ENCODE measurements at regions not wholly inside any gene's neighbourhood (a gene's known extent, or its start where the extent isn't known, plus 50 kb on each side); places are given as distances from the start of the nearest gene placed in this dataset.

GRCh38 chr3:45302470-45302869, 76.4 kb upstream of the TMEM158 start:
- Mint-ChIP-seq H3K27ac (no peak overlapping the region), H3K36me3 (no peaks in the 10 kb centered on the region), H3K4me1 (no peaks in the 10 kb centered on the region), H3K27me3 (ENCODE audit: low read depth) (peaks cover 32% of the 10 kb centered on the region), H3K4me3 (no peak overlapping the region), H3K9me3 (peaks cover 23% of the 10 kb centered on the region)
- no peak for DNase-seq (ENCODE audit: low spot score in 2 of 2, unreplicated experiment in 2 of 2)
- no peak for TF ChIP-seq CTCF (IDR thresholded peaks at IDR 0.05; ENCODE audit: unreplicated experiment)

- Mint-ChIP-seq H3K27me3 (ENCODE audit: low read depth) (peaks cover 28% of the 10 kb centered on the region), H3K9me3 (peaks cover 21% of the 10 kb centered on the region), H3K27ac (no peak overlapping the region), H3K4me3 (no peak overlapping the region), H3K36me3 (no peaks in the 10 kb centered on the region), H3K4me1 (no peaks in the 10 kb centered on the region)
- DNase-seq (ENCODE audit: low spot score in 2 of 2, unreplicated experiment in 2 of 2) = no peak
- TF ChIP-seq CTCF (IDR thresholded peaks at IDR 0.05; ENCODE audit: unreplicated experiment) = no peak
Observed at GRCh38 chr3:45306406-45307008, 80.4 kb upstream of the TMEM158 start.

GRCh38 chr3:45309876-45310275, 78.5 kb upstream of the LARS2 start:
- no peak overlapping the region for H3K27ac Mint-ChIP-seq
- no peak for TF ChIP-seq CTCF (IDR thresholded peaks at IDR 0.05; ENCODE audit: unreplicated experiment)
- H3K27me3 Mint-ChIP-seq (ENCODE audit: low read depth) = peaks cover 49% of the 10 kb centered on the region
- H3K36me3 Mint-ChIP-seq = no peaks in the 10 kb centered on the region
- H3K9me3 Mint-ChIP-seq = peaks cover 10% of the 10 kb centered on the region
- no peaks in the 10 kb centered on the region for H3K4me1 Mint-ChIP-seq
- no peak for DNase-seq (ENCODE audit: low spot score in 2 of 2, unreplicated experiment in 2 of 2)
- no peak overlapping the region for H3K4me3 Mint-ChIP-seq

GRCh38 chr3:45311327-45311726, 77.0 kb upstream of the LARS2 start:
- no peaks in the 10 kb centered on the region for H3K36me3 Mint-ChIP-seq
- peaks cover 49% of the 10 kb centered on the region for H3K27me3 Mint-ChIP-seq (ENCODE audit: low read depth)
- no peak for TF ChIP-seq CTCF (IDR thresholded peaks at IDR 0.05; ENCODE audit: unreplicated experiment)
- no peak overlapping the region for H3K27ac Mint-ChIP-seq
- DNase-seq (ENCODE audit: low spot score in 2 of 2, unreplicated experiment in 2 of 2) = no peak
- no peak overlapping the region for H3K4me3 Mint-ChIP-seq
- peaks cover 10% of the 10 kb centered on the region for H3K9me3 Mint-ChIP-seq
- H3K4me1 Mint-ChIP-seq = no peaks in the 10 kb centered on the region

GRCh38 chr3:45311953-45312801, 76.2 kb upstream of the LARS2 start:
- Mint-ChIP-seq H3K4me1 (no peaks in the 10 kb centered on the region), H3K27ac (no peak overlapping the region)
- DNase-seq (ENCODE audit: low spot score in 2 of 2, unreplicated experiment in 2 of 2) = no peak

More at GRCh38 chr3:45311953-45312801, 76.2 kb upstream of the LARS2 start:
- peaks cover 9% of the 10 kb centered on the region for H3K9me3 Mint-ChIP-seq
- H3K36me3 Mint-ChIP-seq = no peaks in the 10 kb centered on the region
- no peak overlapping the region for H3K4me3 Mint-ChIP-seq
- peaks cover 48% of the 10 kb centered on the region for H3K27me3 Mint-ChIP-seq (ENCODE audit: low read depth)
- TF ChIP-seq CTCF (IDR thresholded peaks at IDR 0.05; ENCODE audit: unreplicated experiment) = no peak

Measured in mesothelial cell of epicardium (in vitro differentiated cells).